Esophagus muscularis mucosa (tissue), 4 donors: ENCODE measurements at regions not wholly inside any gene's neighbourhood (a gene's known extent, or its start where the extent isn't known, plus 50 kb on each side); places are given as distances from the start of the nearest gene placed in this dataset.

Source experiments
- CTCF ChIP-seq, 3 experiments: fragments of 200-600 bp in 2 of 3; fragments of 450-650 bp in 1 of 3; sonication (generic) in 2 of 3; IDR thresholded peaks; one replicate each; pipeline ENCODE4 v1.5.1; 2017 to 2019; ENCODE audit warnings: antibody characterized with exemption in 3 of 3, mild to moderate bottlenecking in 2 of 3, moderate library complexity in 1 of 3
- EP300 ChIP-seq: sonication (generic); formaldehyde crosslinking; IDR thresholded peaks from one replicate; pipeline ENCODE4 v1.6.1; 2017; ENCODE audit warnings: antibody characterized with exemption
- POLR2AphosphoS5 ChIP-seq, 2 donors: sonication (generic); formaldehyde crosslinking; IDR thresholded peaks; one replicate each; pipeline ENCODE4 v1.6.1; 2017; ENCODE audit warnings: antibody characterized with exemption in 2 of 2

GRCh38 chr10:44689368-44689767, 221.8 kb upstream of the TMEM72 start:
- TF ChIP-seq CTCF (IDR thresholded peaks at IDR 0.05) (no peak), EP300 (no peak), POLR2AphosphoS5 (IDR thresholded peaks at IDR 0.05) (no peak)
